ENCODE measurements at regions not wholly inside any gene's neighbourhood (a gene's known extent, or its start where the extent isn't known, plus 50 kb on each side); places are given as distances from the start of the nearest gene placed in this dataset.

DNA sequence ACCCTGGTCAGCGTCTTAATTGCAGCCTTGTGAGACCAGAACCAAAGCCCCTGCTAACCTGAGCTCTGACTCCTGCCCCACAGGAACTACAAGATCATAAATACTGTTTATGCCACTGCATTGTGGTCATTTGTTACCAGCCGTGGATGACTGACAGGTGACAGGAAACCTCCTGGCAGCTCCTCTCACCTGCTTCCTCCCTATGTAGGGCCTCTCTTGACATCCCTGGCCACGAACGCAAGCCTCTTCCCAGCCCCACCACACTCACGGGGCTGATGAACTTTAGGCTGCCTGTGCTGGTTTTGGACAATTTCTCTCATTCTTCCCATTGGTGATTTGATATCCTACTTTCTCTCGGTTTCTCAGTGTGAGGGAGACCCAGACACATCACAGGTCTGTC, 357.2 kb upstream of the MYT1L start:
- FAIRE-seq: no peak
- TF ChIP-seq, protein P1, sequence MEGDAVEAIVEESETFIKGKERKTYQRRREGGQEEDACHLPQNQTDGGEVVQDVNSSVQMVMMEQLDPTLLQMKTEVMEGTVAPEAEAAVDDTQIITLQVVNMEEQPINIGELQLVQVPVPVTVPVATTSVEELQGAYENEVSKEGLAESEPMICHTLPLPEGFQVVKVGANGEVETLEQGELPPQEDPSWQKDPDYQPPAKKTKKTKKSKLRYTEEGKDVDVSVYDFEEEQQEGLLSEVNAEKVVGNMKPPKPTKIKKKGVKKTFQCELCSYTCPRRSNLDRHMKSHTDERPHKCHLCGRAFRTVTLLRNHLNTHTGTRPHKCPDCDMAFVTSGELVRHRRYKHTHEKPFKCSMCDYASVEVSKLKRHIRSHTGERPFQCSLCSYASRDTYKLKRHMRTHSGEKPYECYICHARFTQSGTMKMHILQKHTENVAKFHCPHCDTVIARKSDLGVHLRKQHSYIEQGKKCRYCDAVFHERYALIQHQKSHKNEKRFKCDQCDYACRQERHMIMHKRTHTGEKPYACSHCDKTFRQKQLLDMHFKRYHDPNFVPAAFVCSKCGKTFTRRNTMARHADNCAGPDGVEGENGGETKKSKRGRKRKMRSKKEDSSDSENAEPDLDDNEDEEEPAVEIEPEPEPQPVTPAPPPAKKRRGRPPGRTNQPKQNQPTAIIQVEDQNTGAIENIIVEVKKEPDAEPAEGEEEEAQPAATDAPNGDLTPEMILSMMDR (IDR thresholded peaks at IDR 0.05; ENCODE audit: insufficient read depth, missing control alignments): no peak
- no peak for DNase-seq (ENCODE audit: insufficient read length, low spot score)

DNA sequence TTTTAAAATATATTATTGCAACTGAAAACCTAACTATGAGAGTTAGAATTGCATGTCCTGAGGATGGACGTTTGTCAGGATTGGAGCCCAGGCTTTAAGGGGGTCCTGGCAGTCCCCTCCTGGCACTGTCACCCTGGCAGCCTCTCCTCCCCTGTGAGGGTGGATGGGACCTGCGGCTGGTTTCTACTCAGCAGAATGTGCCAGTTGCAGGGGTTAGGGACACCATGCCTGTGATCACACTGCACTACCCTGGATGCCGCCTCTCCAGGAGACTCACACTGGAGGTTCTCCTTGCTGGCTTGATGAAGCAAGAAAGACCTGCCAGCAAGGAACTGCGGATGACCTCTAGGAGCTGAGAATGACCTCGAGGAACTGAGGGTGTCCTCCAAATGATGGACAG, 356.7 kb upstream of the MYT1L start:
- FAIRE-seq: no peak
- TF ChIP-seq, protein P1 (IDR thresholded peaks at IDR 0.05; ENCODE audit: insufficient read depth, missing control alignments): no peak

DNA sequence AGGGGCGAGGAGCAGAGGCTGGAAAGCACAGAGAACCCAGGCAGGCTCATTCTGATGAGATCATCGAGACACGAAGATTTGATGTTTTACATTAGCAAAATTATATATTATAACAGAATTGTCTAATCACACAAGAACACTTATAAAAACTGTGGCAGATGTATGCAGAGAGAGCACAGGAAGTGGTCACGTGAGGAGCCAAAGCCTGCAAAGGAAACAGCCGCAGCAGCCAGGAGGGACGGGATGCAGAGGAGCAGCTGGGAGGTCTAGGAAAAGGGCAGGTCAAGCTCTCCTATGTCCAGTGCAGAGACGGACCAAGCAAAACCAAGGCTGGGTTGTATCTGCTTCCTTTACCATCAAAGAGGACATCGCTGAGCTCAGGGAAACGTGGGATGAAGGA, 355.1 kb upstream of the MYT1L start:
- FAIRE-seq (no peak), DNase-seq (ENCODE audit: insufficient read length, low spot score) (no peak)
- TF ChIP-seq, protein P1 (IDR thresholded peaks at IDR 0.05; ENCODE audit: insufficient read depth, missing control alignments): no peak

More for the DNA sequence above, 356.7 kb upstream of the MYT1L start:
- no peak for DNase-seq (ENCODE audit: insufficient read length, low spot score)

GRCh38 chr2:2683606-2684224, 352.6 kb upstream of the MYT1L start:
- TF ChIP-seq, protein P1 (IDR thresholded peaks at IDR 0.05; ENCODE audit: insufficient read depth, missing control alignments): no peak
- DNase-seq (ENCODE audit: insufficient read length, low spot score) (no peak), FAIRE-seq (no peak)

DNA sequence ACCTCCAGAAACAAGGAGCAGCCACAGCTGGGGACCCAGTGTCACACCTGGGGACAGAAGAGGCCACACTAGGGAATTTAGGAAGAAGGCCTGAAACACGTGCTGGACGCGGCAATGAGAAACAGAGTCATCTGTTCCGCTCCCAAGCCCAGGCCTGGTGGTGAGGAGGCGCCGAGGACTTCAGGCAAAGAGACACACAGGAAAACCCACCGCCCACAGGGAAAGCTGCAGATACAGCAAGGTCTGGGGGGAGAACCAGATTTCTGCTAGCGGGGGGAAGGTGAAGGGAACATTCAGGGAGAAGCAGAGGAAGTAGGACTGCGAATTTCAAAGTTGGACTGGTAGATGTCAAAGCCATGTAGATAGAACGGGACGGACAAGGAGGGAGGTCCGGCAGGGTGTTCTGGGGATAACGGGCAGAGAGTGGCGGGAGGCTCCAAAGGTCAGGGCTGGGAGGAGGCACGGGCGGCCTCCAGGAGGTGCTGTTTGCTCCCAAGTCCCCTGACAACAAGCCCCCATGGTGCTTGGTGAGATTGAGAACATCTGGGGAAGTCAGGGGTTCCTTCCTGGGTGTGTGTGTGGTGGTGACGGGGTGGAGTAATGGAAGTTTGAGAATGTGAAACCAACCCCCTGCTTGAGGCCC, 351.7 kb upstream of the MYT1L start:
- FAIRE-seq (no peak), DNase-seq (ENCODE audit: insufficient read length, low spot score) (no peak)
- TF ChIP-seq, protein P1 (IDR thresholded peaks at IDR 0.05; ENCODE audit: insufficient read depth, missing control alignments): no peak

DNA sequence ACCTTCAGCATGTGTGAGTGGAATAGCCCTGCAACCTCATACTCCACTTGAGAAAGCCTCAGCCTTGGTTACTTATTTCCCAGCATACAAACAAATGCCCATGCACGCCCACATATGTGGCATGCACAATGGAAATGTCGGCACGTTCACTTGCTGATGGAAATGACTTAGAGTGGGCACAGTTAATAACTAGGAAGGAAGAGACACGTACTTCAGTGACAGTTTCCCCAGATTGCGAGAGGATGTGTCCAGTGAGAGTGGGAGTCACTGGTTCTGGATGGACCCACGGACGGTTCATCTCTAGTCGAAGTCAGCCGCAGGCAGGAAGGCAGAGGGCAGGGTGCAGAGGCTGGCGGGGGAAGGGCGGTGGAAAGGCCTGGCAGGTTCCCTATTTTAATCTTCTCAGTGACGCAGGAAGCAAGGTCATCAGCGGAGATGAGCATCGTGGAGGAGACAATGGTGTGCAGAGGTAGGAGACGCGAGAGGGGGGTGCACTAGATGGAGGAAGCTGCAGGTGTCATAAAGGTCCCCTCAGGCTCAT, 350.7 kb upstream of the MYT1L start:
- TF ChIP-seq, protein P1 (IDR thresholded peaks at IDR 0.05; ENCODE audit: insufficient read depth, missing control alignments): no peak
- FAIRE-seq (no peak), DNase-seq (ENCODE audit: insufficient read length, low spot score) (no peak)

- DNase-seq (ENCODE audit: insufficient read length, low spot score): no peak
- TF ChIP-seq, protein P1 (IDR thresholded peaks at IDR 0.05; ENCODE audit: insufficient read depth, missing control alignments): no peak
- no peak for FAIRE-seq
Observed at GRCh38 chr2:2681085-2681484, 350.0 kb upstream of the MYT1L start.

Measured in D721Med (cell line).